GM13976 (cell line): ENCODE measurements at regions not wholly inside any gene's neighbourhood (a gene's known extent, or its start where the extent isn't known, plus 50 kb on each side); places are given as distances from the start of the nearest gene placed in this dataset.

Source experiments
- DNase-seq: peaks from one replicate; pipeline ENCODE4 v3.0.0; 2012; ENCODE audit warnings: low spot score
- in situ Hi-C: fragments of 300-500 bp; cut with MboI; formaldehyde crosslinking; loops from one replicate; pipeline ENCODE4 v1.12.0; 2022; ENCODE audit warnings: low sequenced_read_pairs, mixed read lengths, inconsistent platforms; ENCODE audit not compliant: unreplicated experiment
- TF ChIP-seq, protein P1 (sequence below): IDR thresholded peaks from 2 replicates; pipeline ENCODE4 v1.5.1; 2012; ENCODE audit warnings: borderline replicate concordance, mild to moderate bottlenecking; ENCODE audit not compliant: insufficient read depth; ENCODE audit errors: extremely low read depth, missing control alignments, control extremely low read depth

DNA sequence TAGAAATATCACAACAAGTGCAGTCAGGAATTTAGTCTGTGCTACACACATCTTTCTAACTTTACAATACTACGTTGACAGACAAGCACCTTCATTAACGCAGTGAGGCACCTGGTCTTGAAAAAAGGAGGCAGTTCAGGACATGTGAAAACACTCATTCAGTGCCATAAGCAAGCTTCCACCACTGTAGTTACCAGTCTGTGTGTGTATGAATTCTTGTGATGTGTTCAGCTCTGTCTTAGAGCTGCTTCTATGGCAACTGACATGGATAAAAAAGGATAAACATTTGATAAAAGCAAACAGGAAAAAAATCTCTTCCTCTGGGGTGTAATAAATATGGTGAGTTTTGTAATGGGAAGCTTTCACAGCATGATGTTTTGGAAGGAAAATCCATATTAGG lies 623.8 kb upstream of the NXPH2 start:
- in situ Hi-C loops = no loop called here
- TF ChIP-seq, protein P1, sequence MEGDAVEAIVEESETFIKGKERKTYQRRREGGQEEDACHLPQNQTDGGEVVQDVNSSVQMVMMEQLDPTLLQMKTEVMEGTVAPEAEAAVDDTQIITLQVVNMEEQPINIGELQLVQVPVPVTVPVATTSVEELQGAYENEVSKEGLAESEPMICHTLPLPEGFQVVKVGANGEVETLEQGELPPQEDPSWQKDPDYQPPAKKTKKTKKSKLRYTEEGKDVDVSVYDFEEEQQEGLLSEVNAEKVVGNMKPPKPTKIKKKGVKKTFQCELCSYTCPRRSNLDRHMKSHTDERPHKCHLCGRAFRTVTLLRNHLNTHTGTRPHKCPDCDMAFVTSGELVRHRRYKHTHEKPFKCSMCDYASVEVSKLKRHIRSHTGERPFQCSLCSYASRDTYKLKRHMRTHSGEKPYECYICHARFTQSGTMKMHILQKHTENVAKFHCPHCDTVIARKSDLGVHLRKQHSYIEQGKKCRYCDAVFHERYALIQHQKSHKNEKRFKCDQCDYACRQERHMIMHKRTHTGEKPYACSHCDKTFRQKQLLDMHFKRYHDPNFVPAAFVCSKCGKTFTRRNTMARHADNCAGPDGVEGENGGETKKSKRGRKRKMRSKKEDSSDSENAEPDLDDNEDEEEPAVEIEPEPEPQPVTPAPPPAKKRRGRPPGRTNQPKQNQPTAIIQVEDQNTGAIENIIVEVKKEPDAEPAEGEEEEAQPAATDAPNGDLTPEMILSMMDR = no peak
- DNase-seq = no peak

DNA sequence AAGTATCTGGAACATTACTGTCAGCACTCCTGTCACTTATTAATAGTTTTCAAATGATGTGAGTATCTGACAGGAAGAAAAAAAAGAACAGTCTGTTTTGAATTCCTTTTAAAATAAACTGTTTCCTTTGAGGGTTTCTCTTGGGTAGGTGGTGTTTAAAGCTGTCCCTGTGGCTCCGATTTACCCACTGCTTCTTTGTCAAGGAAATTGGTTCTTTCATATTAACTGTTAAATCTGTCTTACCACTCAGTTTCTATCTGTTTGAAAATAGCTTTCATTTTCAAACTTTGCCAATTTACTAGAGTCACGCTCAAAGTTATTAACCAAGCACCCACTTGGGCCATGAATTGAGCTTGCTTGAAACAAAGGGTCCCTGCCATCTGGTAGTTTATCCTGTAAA lies 614.6 kb upstream of the NXPH2 start:
- in situ Hi-C loops = no loop called here
- TF ChIP-seq, protein P1 = no peak
- no peak for DNase-seq

DNA sequence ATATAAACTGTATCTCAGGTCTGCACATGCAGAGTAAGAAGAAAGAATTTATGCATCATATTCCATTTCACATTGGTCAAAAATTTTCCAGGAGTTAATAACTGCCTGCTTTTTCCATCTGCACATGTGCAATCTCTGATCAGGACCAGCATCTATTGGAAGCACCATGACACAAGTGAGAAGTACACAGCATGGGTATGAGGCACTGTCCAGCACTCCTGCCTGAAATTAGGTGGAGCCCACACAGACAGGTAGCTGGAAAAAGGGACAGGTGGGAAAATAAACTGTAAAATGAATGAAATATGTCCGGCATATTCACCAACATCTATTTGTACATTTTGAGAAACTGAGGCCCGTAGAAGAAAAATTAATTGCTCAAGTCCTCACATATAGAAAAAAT lies 609.2 kb upstream of the NXPH2 start:
- TF ChIP-seq, protein P1 = no peak
- in situ Hi-C loops = no loop called here
- DNase-seq = no peak

DNA sequence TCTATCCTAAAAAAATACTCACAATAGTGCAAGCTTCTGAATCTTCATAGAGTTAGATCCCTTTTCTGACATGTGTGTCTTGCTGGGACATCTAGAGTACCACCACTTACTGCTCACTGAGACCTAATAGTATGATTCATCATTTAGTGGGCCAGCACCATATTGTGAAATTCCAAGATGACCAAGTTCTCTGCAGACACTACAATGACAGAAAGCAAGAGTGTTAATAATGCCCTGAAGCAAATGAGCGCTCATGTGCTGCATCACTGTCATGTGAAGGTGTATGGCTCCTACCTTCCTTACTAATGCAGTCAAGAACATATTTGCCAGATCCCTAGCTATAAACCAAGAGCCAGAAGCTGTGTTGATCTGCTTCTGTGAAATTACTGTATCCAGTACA lies 606.2 kb upstream of the NXPH2 start:
- TF ChIP-seq, protein P1 = no peak
- in situ Hi-C loops = no loop called here
- no peak for DNase-seq

DNA sequence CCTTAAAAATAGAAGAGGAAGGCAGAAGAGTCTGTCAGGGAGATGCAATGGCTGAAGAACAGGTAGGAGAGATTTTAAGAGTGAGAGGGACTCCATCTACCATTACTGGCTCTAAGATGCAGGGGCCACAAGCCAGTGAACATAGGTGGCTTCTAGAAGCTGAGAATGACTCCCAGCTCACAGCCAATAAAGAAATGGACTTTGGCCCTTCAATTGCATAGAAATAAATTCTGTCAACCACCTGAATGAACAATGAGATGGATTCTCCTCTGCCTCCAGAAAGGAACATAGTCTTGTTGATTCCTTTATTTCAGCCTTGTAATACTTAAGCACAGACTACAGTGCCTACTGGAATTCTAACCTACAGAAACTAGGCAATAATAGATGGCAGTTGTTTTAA lies 603.3 kb upstream of the NXPH2 start:
- no peak for DNase-seq
- TF ChIP-seq, protein P1 = no peak
- in situ Hi-C loops = no loop called here

DNA sequence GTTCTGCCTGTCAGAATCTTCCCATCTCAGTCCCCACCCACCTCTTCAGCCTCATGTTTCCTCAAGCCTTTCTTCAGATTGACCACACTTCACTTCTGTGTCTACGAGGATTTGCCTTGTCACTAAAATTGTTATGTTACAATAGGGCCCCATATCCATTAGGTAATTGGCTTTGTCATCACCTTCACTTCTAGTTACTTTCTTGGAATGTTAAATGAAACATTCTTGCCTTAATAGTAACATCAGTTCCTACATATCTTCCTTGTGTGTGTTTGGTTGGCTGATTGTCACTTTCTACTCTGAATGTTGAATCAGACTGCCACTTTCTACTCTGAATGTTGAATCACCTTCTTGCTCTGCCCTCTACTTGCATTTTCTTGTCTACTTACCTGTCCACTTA lies 599.9 kb upstream of the NXPH2 start:
- no peak for DNase-seq
- in situ Hi-C loops = no loop called here
- TF ChIP-seq, protein P1 = no peak

DNA sequence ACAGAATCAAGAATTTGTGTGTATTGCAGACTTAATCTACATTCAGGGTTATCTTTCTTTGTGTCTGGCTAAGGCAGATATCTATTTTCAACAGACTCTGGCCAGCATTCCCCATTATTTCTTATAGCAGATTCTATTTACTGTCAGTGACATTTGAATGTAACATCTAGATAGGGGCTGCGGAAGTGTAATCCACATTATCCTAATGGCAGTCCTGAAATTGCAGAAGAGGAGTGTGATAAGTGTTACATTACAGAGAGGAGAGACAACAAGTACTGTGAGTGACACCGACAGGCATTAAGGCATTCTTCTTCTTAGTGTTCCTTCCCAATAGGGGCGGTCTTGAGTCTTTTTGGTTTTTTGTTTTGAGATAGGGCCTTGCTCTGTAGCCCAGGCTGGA lies 598.2 kb upstream of the NXPH2 start:
- TF ChIP-seq, protein P1 = no peak
- DNase-seq = no peak
- in situ Hi-C loops = no loop called here
